ENCODE measurements at regions not wholly inside any gene's neighbourhood (a gene's known extent, or its start where the extent isn't known, plus 50 kb on each side); places are given as distances from the start of the nearest gene placed in this dataset.

DNA sequence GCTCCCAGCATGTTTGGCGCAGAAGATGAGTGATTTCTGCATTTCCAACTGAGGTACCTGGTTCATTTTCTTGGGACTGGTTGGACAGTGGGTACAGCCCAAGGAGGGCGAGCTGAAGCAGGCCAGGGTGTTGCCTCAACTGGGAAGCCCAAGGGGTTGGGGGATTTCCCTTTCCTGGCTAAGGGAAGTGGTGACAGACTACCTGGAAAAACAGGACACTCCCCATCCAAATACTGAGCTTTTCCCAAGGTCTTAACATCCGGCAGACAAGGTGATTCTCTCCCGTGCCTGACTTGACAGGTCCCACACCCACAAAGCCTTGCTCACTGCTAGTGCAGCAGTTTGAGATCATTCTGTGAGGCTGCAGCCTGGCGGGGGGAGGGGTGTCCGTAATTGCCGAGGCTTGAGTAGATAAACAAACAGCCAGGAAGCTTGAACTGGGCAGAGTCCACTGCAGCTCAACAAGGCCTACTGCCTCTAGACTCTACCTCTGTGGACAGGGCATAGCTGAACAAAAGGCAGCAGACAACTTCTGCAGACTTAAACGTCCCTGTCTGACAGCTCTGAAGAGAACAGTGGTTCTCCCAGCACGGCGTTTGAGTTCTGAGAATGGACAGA, 307.7 kb upstream of the ARSJ start:
- TF ChIP-seq, protein P1, sequence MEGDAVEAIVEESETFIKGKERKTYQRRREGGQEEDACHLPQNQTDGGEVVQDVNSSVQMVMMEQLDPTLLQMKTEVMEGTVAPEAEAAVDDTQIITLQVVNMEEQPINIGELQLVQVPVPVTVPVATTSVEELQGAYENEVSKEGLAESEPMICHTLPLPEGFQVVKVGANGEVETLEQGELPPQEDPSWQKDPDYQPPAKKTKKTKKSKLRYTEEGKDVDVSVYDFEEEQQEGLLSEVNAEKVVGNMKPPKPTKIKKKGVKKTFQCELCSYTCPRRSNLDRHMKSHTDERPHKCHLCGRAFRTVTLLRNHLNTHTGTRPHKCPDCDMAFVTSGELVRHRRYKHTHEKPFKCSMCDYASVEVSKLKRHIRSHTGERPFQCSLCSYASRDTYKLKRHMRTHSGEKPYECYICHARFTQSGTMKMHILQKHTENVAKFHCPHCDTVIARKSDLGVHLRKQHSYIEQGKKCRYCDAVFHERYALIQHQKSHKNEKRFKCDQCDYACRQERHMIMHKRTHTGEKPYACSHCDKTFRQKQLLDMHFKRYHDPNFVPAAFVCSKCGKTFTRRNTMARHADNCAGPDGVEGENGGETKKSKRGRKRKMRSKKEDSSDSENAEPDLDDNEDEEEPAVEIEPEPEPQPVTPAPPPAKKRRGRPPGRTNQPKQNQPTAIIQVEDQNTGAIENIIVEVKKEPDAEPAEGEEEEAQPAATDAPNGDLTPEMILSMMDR (IDR thresholded peaks at IDR 0.05 in 4 of 5, conservative IDR thresholded peaks at IDR 0.05 in 1 of 5), result no peak
- TF ChIP-seq POLR2A (IDR thresholded peaks at IDR 0.05), result no peak

Measured in gastrocnemius medialis (tissue), 4 donors.